ENCODE measurements at regions not wholly inside any gene's neighbourhood (a gene's known extent, or its start where the extent isn't known, plus 50 kb on each side); places are given as distances from the start of the nearest gene placed in this dataset.

DNA sequence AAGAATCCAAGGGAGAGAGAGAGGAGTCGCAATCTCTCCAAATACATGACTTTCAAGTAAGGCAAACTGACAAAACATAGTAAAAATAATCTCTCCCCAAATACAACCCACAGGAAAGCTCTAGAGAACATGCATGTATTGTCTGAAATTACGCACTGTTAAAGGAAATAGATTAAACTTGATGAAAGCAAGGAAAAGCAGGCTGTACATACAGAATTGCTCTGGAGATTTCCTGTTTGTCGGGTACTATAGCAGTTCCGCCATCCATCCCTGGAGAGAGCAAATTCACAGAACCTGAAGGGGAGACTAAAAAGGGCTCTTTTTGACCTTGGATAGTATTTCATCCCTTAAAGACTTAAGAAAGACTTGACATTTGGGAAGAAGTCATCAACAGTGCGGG is 170.2 kb upstream of the BET1 start:
- DNase-seq, result no peak
- Mint-ChIP-seq H3K36me3 (ENCODE audit: unreplicated experiment) (no peaks in the 10 kb centered on the region), H3K27me3 (ENCODE audit: unreplicated experiment) (no peaks in the 10 kb centered on the region), H3K4me1 (ENCODE audit: low read depth, unreplicated experiment) (peaks cover 16% of the 10 kb centered on the region), H3K4me3 (ENCODE audit: unreplicated experiment) (no peak overlapping the region), H3K9me3 (ENCODE audit: unreplicated experiment) (no peaks in the 10 kb centered on the region), H3K27ac (ENCODE audit: unreplicated experiment) (no peak overlapping the region)
- no peak for TF ChIP-seq CTCF (IDR thresholded peaks at IDR 0.05; ENCODE audit: partially characterized antibody, unreplicated experiment)

GRCh38 chr7:94174956-94175355 is 170.8 kb upstream of the BET1 start:
- no peaks in the 10 kb centered on the region for H3K36me3 Mint-ChIP-seq (ENCODE audit: unreplicated experiment)
- H3K27me3 Mint-ChIP-seq (ENCODE audit: unreplicated experiment), result no peaks in the 10 kb centered on the region
- no peak overlapping the region for H3K27ac Mint-ChIP-seq (ENCODE audit: unreplicated experiment)
- no peak for TF ChIP-seq CTCF (IDR thresholded peaks at IDR 0.05; ENCODE audit: partially characterized antibody, unreplicated experiment)
- H3K4me3 Mint-ChIP-seq (ENCODE audit: unreplicated experiment), result no peak overlapping the region
- no peak for DNase-seq
- H3K4me1 Mint-ChIP-seq (ENCODE audit: low read depth, unreplicated experiment), result peaks cover 16% of the 10 kb centered on the region
- no peaks in the 10 kb centered on the region for H3K9me3 Mint-ChIP-seq (ENCODE audit: unreplicated experiment)

DNA sequence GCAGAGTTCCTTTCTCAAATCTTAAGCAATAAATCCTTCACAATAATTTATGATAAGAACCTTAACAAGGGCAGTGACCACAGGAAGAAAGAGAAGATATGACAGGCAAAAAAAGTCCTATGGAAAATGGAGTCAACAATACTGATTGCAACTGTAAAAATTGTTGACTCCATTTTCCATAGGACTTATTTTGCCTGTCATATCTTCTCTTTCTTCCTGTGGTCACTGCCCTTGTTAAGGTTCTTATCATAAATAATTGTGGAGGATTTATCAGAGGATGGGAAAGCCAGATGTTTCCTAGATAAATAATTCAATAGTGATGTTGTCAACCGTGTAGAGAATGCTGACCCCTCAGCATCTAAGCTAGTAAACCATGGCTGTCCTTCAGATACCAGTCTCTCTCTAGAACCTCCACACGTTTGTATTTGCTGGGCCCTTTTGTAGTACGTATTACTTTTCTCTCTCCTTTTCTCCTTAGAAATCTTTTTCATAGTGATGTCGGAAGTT is 172.6 kb upstream of the BET1 start:
- no peak for DNase-seq
- H3K27me3 Mint-ChIP-seq (ENCODE audit: unreplicated experiment), result no peaks in the 10 kb centered on the region
- no peak overlapping the region for H3K4me3 Mint-ChIP-seq (ENCODE audit: unreplicated experiment)
- H3K9me3 Mint-ChIP-seq (ENCODE audit: unreplicated experiment), result no peaks in the 10 kb centered on the region
- no peak for TF ChIP-seq CTCF (IDR thresholded peaks at IDR 0.05; ENCODE audit: partially characterized antibody, unreplicated experiment)
- H3K4me1 Mint-ChIP-seq (ENCODE audit: low read depth, unreplicated experiment), result peaks cover 16% of the 10 kb centered on the region
- H3K27ac Mint-ChIP-seq (ENCODE audit: unreplicated experiment), result no peak overlapping the region
- H3K36me3 Mint-ChIP-seq (ENCODE audit: unreplicated experiment), result no peaks in the 10 kb centered on the region

GRCh38 chr7:94177441-94177840 is 173.3 kb upstream of the BET1 start:
- Mint-ChIP-seq H3K4me3 (ENCODE audit: unreplicated experiment) (no peak overlapping the region), H3K27me3 (ENCODE audit: unreplicated experiment) (no peaks in the 10 kb centered on the region), H3K4me1 (ENCODE audit: low read depth, unreplicated experiment) (peaks cover 16% of the 10 kb centered on the region), H3K9me3 (ENCODE audit: unreplicated experiment) (no peaks in the 10 kb centered on the region), H3K27ac (ENCODE audit: unreplicated experiment) (no peak overlapping the region), H3K36me3 (ENCODE audit: unreplicated experiment) (no peaks in the 10 kb centered on the region)
- no peak for TF ChIP-seq CTCF (IDR thresholded peaks at IDR 0.05; ENCODE audit: partially characterized antibody, unreplicated experiment)
- DNase-seq, result no peak

DNA sequence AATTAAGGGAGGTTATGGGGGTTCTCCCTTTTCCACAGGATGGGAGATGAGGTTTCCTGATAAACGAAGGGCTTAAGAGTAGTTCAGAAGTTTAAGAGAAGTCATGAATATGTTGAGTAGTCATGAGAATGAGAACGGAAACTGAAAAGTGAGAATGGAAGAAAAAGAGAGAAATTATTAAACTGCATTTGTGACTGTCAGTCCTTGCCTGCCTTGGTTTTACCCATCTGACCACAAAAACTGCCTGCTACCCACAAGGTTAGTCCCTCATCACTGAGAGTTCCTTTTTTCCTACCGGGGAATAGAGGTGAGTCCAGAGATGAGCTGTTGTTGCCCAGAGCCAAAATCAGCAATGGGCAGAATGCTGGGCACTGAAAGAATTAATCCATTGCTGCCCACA is 174.1 kb upstream of the BET1 start:
- Mint-ChIP-seq H3K4me1 (ENCODE audit: low read depth, unreplicated experiment) (peaks cover 16% of the 10 kb centered on the region), H3K36me3 (ENCODE audit: unreplicated experiment) (no peaks in the 10 kb centered on the region), H3K27me3 (ENCODE audit: unreplicated experiment) (no peaks in the 10 kb centered on the region), H3K4me3 (ENCODE audit: unreplicated experiment) (no peak overlapping the region), H3K9me3 (ENCODE audit: unreplicated experiment) (no peaks in the 10 kb centered on the region), H3K27ac (ENCODE audit: unreplicated experiment) (no peak overlapping the region)
- TF ChIP-seq CTCF (IDR thresholded peaks at IDR 0.05; ENCODE audit: partially characterized antibody, unreplicated experiment), result no peak
- DNase-seq, result no peak
